GM19023 (cell line): ENCODE measurements at regions not wholly inside any gene's neighbourhood (a gene's known extent, or its start where the extent isn't known, plus 50 kb on each side); places are given as distances from the start of the nearest gene placed in this dataset.
"Not testable (repeated sequence)": the region's sequence is repeated elsewhere in the genome, so short reads cannot be mapped to it uniquely, and the experiment has no call there.

Source experiments
- ATAC-seq: cut with Tn5 transposase; IDR thresholded peaks from one replicate; pipeline ENCODE4 v1.9.1; 2021; ENCODE audit warnings: mild to moderate bottlenecking, moderate library complexity; ENCODE audit not compliant: unreplicated experiment

DNA sequence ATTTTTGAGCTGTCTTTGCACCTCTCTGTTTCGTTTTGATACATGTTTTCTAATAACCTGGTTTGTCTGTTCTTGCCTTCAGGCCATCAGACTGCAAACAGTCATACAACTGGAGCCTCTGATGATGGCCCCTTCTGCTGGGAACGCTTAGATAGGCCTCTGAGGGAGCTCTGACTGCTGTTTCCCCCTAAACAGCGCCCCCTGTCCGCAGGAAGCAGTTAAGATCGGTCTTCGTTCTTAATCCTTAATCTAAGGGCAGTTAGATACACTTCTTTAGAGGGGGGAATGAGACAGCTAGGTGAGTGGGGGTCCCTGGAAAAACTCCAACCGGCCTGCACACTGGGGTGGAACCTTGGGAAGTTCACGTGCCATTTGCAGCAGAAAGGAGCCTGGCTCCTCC lies 1338.8 kb upstream of the SEL1L start:
- no peak for ATAC-seq

GRCh38 chr14:82878951-82879350 lies 1345.3 kb upstream of the SEL1L start:
- ATAC-seq: no peak

DNA sequence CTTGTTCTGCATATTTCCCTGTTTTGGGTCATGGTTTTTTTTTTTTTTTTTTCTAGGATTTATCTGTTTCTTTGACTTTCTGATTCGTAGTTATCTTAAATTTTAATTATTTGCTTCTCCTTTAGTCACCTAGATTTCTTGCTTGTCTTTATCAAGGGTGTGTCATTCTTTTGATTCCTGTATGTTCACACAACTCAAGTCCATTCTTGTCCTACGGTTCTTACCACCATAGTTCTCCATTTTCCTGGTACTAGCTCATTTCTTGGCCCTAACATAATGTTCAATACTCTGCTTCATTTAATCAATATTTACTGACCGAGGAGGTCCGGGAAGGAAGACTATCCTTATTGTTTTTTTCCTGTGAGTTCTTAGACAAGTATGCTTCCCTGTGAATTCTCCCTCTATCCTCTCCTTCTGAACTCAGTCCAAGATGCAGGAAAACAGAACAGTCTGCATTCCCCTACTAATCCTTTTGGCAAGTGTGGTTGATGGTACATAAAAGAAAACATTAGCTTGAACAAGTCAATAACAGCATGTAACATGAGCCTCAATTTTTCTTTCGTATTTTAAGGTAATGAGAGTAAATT lies 1346.4 kb upstream of the SEL1L start:
- ATAC-seq: no peak

GRCh38 chr14:82886670-82887069 lies 1353.0 kb upstream of the SEL1L start:
- ATAC-seq: no peak

GRCh38 chr14:82889701-82890100 lies 1356.0 kb upstream of the SEL1L start:
- ATAC-seq: no peak

DNA sequence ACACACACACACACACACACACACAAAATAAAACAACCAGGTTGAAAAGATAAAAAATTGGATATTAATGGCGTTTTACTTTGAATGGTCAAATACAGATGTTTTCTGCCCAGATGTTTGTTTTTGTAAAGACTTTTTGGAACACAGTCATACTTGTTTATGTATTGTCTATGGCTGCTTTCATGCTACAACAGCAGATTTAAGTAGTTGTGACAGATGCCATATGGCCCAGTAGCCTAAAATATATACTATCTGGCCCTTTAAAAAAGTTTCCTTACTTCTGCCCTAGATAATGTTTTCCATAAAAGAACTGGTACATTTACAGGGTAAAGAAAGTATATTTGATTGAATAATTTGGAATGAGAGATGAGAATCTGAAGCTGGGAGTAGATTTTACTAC lies 1362.8 kb upstream of the SEL1L start:
- ATAC-seq: no peak

DNA sequence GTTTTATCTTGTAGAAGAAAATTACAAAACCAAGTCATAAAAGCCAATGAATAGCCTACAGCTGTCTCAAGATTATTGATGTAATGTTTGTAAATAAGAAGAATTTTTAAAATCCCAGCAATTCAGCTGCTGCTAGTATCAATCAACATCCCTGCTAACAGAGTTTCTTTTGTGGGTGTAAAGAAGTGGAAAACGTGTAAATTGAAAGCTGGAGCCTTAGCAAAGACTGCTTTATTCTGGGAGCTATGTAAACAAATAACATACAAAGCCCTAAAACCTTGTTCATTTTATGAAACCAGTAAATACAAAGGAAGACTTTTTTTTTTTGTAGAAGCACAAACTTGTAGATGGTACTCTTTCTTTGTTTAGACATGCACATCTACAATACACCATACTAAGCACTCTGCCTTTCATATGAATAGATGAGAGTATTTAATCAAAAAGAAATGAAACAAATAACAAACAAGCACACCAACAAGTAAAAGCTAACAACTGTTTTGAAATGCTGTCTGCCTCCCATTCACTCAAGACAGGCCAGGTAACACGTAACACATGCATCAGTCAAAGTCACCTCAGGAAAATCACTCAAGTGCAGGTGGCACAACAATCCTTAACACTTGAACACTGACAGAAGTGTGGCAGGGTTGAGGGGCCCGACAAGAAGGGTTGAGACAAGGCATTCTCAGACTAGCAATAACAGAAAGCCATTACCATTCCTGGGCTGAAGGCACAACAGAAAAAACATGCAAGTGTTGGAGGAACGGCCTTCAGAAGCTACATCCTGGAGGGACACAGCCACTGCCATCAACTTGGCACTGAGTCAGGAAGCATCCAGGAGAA lies 1364.0 kb upstream of the SEL1L start:
- no peak for ATAC-seq

DNA sequence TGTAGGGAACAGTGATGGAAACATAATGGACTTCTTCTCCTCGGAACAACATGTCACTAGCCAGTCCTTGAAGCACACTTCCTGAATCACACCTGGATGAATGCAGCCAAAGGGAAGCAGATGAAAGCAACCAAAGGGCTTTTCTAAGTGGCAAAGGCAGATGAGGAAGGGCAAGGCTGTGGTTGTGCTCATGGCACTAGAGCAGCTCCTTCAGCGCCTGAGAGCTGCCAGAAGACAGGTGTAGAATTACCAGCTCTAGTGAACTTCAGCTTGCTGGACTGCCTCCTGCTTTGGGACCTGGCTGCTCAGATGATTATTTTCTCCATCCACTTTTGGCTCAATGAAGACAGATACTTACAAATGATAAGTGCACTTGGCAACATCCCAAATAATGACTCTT lies 1372.1 kb upstream of the SEL1L start:
- no peak for ATAC-seq

DNA sequence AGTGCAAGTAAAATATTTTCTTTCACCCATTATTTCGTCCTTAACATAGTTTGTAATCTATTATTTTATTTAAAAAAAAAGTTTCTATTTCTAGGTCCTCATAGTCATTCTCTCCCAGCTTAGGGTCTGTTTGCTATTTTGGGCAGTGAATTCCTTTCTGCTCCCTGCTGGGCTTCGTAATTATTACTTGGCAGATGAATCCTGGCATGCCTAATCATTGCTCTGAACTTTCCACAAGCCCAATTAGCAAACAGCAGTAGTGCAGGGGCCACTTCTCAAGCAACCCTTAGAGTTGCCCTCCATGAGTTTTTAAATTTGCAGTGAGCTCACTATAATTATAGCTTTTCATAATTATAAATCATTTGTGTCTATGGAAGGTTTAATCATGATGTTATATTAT lies 1378.3 kb upstream of the SEL1L start:
- no peak for ATAC-seq

DNA sequence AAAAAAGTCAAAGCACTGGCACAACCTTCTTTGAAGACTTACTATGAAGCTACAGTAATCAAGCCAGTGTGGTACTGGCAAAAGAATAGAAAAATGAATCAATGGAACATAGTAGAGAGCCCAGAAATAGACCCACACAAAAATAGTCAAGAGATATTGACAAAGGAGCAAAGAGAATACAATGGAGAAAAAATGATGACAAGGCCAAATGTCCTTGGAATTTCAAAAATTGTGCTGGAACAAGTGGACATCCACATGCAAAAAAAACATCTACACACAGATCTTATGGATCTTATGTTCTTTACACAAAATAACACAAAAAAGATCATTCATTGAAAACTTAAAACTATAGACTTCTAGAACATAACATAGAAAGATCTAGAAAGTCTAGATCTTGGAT lies 1379.7 kb upstream of the SEL1L start:
- ATAC-seq: no peak

- no peak for ATAC-seq
Observed at GRCh38 chr14:82915381-82915780, 1381.7 kb upstream of the SEL1L start.

- no peak for ATAC-seq
Observed at GRCh38 chr14:82935691-82936090, 1402.0 kb upstream of the SEL1L start.

- no peak for ATAC-seq
Observed at GRCh38 chr14:82951171-82951570, 1417.5 kb upstream of the SEL1L start.

- ATAC-seq: no peak
Observed at GRCh38 chr14:82963756-82964155, 1430.1 kb upstream of the SEL1L start.

- ATAC-seq: no peak
Observed at GRCh38 chr14:82987502-82988124, 1454.0 kb upstream of the SEL1L start.

GRCh38 chr14:82994547-82994946 lies 1460.9 kb upstream of the SEL1L start:
- not testable (repeated sequence) for ATAC-seq

DNA sequence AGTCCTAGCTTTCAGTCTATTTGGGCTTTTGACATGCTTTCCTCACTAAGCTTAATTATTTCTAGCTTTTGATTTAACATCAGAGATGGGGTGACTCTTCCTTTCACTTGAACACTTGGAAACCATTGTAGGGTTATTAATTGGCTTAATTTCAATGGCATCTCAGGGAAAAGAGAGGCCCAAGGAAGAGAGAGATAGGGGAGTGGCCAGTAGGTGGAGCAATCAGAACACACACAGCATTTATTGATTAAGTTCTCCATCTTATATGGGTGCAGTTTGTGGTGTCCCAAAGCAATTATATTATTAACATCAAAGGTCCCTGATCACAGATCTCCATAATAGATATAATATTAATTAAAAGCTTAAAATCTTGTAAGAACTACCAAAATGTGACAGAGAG lies 1466.1 kb upstream of the SEL1L start:
- no peak for ATAC-seq

- no peak for ATAC-seq
Observed at GRCh38 chr14:83004456-83005006, 1470.9 kb upstream of the SEL1L start.

GRCh38 chr14:83006121-83006670 lies 1472.5 kb upstream of the SEL1L start:
- no peak for ATAC-seq

DNA sequence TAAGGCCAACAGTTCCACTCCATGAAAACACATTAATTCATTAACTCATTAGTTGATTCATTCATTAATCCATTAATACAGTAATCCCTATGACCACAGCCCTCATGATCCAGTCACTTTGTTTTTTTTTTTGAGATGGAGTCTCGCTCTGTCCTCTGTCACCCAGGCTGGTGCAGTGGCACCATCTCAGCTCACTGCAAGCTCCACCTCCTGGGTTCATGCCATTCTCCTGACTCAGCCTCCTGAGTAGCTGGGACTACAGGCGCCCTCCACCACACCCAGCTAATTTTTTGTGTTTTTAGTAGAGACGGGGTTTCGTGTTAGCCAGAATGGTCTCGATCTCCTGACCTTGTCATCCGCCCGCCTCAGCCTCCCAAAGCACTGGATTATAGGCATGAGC lies 1473.4 kb upstream of the SEL1L start:
- not testable (repeated sequence) for ATAC-seq

- ATAC-seq: no peak
Observed at GRCh38 chr14:83007641-83008225, 1474.1 kb upstream of the SEL1L start.
